GM21360 (cell line): ENCODE measurements at regions not wholly inside any gene's neighbourhood (a gene's known extent, or its start where the extent isn't known, plus 50 kb on each side); places are given as distances from the start of the nearest gene placed in this dataset.

Source experiments
- ATAC-seq: cut with Tn5 transposase; IDR thresholded peaks from one replicate; pipeline ENCODE4 v1.9.1; 2021; ENCODE audit warnings: mild to moderate bottlenecking, moderate library complexity; ENCODE audit not compliant: unreplicated experiment

DNA sequence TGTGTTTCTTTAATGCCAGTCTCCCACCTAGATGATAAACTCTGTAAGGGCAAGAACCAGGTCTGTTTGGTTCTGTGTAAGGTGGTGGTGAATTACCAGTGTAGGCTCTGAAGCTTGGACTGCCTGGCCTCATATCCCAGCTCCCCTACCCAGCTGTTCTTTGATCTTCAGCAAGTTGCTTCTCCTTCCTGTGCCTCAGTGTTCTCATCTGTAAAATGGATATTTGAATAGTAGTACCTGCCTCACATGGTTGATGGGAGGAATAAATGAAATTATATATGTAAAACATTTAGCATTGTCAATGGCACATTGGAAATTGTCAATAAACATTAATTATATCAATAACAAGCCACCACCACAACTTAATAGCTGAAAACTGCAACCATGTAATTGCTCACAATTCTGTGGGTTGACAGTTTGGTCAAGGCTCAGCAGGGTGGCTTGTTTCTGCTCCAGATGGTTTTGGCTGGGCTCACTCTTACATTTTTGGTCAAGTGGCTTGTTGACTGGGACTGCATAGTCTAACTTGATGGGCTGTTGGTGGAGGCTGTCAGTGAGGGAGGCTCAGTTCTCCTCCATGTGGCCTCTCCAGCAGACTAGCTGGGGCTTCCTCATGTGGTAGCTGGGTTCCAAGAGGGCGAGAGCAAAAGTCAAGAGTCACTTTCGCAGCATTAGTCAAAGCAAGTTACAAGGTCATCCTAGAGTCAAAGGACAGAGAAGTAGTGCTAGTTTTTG lies 84.5 kb upstream of the DUSP5 start:
- no peak for ATAC-seq

DNA sequence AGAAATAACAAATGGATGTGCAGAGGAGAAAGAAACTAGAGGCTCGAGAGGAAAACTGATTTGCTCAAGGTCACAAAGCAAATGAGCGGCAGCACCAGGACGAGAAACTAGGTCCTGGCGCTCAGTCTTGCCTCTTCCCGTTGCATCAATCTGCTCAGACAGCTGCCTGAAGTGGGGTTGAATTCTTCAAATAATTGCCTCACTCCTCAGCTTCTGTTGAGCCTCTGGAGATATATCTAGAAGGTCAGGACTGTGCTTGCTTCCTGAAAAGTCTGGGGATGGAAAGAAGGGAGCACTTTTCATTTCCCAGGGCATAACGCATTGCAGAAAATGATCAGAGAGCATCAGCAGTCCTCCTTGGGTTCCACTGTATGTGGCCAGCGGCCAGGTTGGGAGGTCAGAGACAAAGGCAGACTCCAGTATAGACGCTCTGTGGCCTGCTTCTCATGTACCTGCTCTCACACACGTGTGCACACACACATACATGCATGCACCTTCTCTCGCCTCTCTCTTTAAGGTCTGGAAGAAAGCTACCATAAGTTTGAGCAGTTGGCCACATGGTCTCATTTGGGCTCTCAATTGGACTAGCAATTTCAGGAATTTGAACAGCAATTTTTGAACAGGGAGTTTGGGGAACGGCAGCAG lies 83.7 kb upstream of the DUSP5 start:
- no peak for ATAC-seq

DNA sequence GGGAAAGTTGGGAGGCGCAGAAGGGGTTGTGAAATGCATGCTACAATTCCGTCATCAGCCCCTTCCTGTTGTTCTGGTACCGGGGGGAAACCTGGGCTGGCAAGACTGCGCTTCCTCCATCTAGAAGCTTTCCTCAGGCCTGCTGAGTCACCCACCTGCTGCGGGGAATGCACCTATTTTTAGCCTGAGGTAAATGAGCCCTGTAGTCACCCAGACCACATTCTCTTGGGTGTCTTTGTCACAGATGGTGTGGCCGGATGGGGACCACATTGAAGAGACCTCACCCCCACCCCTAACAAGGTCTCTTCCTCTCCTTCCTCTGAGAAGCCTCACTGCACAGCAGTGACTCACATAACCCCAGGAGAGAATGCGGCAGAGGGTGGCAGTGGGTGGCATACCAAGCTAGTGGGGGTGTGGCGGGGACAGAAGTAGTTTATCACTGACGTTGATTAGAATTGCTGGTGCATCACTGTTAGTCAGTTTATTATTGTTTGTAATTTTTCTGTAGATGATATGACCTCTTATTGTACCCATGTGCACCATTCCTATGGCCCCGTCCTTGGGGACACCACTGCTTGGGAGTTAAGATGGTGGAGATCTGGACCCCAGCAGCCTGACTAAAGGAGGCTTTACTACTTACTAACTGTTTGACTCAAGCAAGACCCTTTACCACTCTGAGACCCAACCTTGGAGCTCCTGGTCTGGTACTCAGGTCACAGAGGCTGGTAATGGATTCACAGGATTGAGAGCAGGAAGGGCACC lies 83.0 kb upstream of the DUSP5 start:
- peak; percentile 79 for ATAC-seq

DNA sequence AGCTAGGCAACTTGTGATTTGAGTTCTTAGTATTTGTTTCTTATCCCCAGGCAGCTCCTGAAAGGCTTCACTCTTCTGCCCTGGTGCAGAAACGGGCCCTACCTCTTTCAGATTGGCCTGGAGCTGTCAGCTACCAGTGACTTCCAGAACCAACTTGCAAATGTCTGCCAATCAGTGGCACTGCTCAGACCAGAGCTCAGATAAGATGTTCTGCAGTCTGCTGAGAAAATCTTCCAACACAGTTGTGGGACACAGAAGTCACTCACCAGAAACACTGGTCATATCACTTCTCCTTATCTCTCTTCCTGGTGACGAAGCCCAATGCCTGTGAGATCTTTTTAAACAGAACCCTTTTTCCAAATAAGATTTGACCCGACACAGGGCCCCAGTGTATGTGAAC lies 81.9 kb upstream of the DUSP5 start:
- ATAC-seq, result no peak

DNA sequence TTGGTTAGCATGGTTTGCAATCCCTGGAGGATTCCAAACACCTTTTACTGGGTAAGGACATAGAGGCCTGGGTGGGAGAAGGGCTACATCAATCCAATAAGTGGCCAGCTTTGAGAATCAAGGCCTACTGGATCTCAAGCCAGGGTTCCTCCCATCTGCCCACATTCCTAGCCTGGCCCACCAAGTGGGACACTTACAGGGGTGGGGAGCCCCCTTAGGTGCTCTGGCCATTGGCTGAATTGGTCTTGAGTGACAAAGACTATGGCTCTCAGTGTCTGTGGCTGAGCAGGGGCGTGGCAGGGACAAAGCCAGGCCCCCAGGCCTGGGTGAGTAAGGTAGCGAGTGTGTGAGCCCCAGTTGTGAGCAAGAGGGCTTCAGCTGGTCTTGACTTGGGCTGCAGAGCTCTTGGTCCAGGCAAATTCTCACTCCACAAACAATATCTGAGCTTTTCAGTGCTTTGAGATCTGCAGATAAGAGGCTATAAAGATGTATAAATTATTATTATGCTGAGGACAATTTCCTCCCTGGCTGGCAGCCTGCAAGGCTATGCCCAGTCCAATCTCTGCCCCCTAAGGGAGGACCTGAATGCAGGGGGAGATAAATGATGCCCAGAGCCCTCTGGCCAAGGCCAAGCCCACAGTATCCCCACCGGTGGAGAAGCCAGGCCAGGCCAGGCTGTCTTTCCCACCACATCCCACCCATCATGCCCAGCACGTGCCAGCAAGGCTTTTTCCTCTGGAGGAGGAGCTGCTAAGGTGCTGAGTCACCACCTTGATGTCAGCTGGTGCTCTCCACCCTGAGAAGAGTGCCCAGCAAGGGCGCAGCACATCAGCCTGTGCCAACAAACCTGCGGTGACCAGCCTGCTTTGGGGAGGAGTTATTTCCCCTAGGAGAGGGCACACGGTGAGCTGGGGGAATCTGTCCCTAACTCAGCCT lies 80.7 kb upstream of the DUSP5 start:
- no peak for ATAC-seq

DNA sequence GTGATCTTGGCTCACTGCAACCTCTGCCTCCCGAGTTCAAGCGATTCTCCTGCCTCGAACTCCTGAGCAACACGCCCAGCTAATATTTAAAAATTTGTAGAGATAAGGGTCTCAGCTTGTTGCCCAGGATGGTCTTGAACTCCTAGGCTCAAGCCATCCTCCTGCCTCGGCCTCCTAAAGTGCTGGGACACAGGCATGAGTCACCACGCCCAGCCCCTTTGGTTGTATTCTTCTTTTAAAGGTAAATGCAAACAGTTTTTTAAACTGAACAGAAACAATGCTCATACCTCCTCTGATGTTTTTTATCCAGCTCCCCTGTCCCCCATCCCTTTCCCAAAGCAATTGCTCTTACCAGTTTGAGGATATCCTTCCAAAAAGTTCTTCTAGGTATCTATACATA lies 79.5 kb upstream of the DUSP5 start:
- ATAC-seq, result no peak

DNA sequence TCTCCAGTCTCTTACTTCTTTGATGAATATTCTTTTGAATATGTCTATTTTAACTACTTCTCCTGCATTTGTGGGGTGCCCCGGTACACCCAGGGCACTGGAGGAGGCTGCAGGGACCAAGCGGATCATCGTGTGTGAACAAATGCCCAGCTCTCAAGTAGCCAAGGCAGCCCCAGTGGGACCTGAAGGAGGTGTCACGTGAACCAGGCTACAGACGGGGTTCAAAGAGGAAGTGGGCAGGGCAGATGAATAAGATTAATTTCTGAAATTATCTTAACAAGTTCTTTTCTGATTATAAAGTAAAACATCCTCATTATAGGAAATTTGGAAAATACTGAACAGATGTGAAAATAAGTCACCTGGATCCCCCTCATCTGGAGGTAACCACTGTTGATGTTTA lies 78.4 kb upstream of the DUSP5 start:
- no peak for ATAC-seq

DNA sequence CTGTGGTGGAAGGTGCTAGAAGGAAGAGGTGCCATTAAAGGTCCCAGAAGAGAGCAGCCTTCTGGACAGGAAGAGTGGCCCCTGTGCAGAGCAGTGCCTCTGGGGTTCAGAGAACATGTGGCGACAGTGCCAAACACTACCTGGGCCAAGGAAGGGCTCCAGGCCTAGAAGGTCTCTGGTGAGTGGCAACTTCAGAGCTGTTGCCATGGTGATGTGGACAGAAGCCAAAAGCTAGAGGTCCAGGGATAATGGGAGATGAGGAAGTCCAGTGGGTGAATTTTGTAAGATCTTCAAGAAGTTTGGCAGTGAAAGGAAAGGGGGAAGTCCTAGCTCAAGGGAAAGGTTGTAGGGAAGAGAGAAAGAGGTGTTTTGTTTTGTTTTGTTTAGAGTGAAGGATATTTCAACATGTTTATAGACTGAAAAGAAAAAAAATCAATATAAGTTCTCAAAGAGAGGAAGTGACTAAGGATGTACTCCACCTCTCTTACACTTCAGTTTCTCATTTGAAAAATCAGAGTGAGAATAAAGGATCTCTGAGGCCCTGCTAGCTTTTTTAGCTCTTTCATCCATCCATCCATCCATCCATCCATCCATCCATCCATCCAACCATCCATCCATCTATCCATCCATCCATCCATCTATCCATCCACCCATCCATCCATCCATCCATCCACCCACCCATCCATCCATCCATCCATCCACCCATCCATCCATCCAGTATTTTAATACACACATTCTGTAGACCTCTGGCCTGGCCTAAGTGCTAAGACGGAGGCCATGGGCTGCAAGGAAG lies 77.1 kb upstream of the DUSP5 start:
- ATAC-seq, result no peak

DNA sequence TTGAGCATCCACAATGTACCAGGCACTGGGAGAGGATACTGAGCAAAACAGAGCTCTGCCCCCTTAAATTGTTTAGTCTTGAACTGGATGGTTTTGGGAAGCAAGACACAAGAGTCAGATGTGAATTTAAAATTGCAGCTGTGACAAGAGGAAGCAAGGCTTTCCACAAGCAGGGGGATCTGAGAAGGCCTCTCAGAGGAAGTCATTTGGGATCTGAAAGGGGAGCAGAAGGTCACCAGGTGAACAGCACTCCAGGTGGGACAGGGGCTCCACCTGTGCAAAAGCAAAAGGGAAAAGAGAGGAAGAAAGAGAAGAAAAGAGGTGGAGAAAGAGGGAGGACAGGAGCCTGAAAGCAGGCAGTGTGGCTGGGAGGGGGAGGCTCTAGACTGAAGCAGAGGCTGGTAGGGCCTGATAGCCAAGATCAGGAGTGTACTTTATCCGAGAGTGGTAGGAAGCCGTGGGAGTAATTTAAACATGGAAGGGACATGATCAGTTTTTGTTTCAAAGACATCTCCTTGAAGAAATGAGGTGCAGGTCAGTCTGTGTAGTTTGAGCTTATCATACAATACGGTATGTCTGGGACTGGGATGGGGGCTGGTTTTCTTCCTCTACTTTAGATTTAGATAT lies 76.1 kb upstream of the DUSP5 start:
- ATAC-seq, result no peak

DNA sequence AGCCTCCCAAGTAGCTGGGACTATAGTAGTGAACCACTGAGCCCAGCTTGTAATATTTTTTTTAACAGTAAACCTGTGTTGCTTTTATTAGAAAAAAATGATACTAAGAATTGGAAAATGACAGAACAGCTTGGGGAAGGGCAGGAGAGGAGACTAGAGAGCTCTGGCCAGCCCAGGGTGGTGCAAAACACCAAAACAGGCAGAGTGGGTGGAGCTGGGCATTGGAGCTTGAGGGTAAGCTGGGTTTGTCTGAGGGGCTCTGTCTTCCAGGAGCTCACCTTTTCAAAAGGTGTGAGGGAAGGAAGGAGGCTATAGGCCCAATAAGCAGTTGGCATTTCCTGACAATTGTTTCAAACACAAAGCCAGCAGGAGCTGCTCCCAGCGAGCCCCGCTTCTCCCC lies 75.2 kb upstream of the DUSP5 start:
- ATAC-seq, result no peak

DNA sequence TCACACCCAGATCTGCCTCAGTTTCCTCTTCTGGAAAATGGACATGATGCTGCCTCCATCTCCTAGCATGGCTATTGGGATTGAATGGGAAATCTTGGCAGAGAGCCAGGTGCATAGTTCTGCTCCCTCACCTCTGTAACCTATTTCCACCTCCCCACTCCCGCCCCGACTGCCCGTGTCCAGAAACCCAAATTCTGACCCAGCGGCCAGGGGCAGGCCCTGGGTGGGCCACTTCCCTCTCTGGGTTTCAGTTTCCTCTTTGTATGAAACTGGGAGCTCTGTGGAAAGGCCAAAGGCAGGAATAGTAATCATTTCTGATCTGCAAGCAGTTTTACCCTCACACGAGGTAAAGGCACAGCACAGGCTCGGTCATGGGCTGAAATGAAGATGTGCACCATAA lies 74.1 kb upstream of the DUSP5 start:
- no peak for ATAC-seq

DNA sequence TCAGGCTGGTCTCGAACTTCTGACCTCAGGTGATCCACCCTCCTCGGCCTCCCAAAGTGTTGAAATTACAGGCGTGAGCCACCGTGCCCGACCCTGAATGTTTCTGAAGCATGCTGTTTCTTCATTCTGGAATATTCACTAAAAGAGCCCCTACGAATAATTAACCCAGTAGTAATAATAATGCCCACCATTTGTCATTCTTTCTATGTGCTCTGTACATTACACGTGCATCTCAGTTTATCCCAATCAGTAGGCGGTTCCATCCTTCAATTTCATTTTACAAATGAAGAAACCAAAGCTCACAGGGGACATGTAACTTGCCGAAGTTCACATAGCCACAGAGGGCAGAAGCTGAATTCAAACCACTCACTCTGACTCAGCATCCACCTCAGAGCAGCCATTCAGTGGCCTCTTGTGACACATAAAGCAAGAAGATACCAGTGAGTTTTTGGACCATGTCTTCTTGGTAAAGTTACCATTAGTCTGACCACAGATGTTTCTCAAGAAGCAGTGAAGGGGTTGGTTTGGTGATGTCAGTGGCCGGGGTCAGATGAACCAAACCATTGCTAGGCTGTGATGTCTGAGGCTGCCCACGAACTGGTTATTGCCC lies 71.9 kb upstream of the DUSP5 start:
- ATAC-seq, result peak; percentile 81

DNA sequence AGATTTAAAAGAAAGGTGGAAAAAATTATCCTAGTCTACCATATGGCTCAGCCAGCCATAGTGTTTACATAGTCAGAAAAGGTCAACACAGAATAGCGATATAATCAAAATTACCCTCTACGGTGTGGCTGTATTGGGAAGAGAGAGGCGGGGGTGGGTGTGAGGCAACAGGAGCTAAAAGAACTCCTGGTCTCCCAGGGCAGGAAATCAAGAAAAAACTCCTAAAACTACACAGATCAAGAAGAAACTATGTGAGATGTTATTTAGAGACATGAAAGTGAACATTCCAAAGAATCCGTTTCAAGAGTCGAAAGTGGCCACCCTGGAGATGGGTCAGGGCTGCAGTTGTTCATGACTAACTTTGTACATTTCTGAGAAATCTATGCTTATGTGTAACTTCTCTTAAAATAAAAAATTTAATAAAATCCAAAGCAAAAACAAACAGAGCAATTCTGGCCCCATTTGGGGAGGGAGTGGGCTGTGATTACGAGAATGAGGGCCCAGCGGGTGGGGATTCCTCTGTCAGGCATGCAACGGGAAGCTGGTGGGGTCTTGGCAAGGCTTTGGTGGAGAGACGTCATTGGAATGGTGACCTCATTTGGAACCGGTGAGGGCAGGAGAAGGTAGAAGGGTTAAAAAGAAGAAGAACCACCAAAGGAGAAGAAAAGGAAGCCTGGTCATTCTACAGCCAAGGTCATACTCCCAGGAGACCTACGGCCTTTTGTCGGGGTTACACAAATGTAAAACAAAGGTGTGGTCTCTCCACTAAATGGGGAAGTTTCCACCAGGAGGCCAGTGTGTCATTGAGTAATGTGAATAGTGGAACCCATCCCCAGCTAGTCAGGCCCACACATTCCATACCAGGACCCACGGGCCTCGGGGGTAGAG lies 71.2 kb upstream of the DUSP5 start:
- no peak for ATAC-seq

DNA sequence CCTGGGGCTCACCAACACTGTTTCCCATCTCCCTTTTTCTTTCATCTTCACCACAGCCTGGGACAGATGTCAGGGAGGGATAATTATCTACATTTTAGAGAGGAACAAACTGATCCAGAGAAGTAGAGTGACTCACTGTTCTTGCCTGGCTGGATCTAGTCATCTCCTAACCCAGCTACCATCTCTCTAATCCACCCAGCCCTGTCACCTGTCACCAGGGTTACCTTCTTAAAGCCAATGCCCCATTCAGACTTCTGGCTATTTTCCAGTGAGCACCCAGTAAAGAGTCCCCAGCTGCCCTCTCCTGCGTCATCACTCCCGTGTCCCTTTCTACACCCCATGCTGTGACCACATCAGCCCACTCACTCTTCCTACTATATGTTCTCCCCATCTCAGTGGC lies 68.4 kb upstream of the DUSP5 start:
- no peak for ATAC-seq

DNA sequence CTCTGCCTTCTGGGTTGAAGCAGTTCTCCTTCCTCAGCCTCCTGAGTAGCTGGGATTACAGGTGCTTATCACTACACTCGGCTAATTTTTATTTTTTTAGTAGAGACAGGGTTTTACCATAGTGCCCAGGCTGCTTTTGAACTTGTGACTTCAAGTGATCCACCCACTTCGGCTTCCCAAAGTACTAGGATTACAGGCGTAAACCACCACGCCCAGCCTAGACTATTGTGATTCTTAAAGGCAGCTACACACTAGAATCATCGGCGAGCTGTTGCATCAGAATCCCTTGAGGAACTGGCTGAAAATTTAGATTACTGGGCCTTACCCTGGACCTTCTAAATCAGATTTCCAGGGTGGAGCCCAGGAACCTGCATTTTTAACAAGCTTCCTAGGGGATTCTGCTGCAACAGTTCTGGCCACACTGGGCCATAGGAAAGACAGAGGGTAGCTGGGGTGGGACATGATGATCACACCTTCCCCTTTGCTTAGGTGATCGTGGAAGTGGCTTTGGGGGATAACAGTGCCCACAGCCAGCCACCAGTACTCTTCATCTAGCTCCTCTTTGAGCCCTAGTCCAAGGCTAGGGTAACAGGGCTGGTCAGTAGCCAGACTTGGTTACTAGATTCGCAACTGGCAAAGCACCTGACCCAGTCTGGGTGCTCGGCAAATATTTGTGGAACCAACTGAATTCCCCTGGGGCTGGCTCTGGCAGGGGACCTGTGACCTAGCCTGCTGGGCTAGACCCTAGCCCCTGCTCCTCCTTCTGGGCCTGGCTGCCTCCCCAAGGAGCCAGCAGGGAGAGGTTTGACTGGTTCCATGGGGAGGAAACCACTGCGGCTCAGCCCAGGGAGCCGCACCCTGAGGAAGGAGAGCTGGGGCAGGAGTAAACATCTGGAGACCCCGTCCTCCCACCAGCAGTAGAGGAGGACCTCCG lies 67.1 kb upstream of the DUSP5 start:
- no peak for ATAC-seq

DNA sequence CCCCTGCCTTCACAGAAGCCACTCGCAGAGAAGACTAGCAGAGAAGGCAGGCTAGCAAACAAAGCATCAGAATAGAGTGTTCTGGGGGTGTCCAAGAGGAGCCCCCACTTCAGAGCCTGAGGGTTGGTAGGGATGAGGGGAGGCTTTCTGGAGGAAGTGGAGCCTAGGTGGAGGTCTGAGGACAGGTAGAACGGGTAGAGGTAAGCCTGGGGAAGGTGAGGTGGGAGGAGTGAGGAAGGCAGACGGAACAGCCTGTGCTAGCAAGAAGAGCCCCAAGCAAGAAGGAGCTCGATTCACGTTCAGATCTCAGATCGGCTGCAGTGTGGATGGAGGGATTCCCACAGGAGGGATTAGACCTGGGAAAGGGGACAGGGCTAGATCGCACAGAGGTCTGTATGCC lies 66.0 kb upstream of the DUSP5 start:
- ATAC-seq, result no peak

DNA sequence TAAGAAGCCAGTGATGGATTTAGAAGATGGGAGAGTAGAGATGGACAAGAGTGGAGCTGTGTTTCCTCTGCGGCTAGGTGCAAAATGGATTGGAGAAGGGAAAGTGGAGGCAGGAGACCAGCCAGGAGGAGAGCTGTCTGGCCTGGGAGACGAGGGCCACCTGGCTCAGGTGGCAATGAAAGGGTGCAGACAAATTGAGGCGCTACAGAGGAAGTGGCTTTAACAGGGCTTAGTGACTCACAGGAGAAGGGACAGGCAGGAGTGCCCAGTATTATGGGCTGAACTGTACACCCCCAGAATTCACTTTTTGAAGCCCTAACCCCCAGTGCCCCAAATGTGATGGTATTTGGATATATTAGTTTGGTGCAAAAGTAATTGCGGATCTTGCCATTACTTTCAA lies 65.6 kb upstream of the DUSP5 start:
- ATAC-seq, result no peak
